Osteoblast (primary cell): ENCODE measurements at regions not wholly inside any gene's neighbourhood (a gene's known extent, or its start where the extent isn't known, plus 50 kb on each side); places are given as distances from the start of the nearest gene placed in this dataset.

Experiments
- DNase-seq: peaks from one replicate; pipeline ENCODE4 v3.0.0; 2011; ENCODE audit warnings: low spot score, mixed read lengths; ENCODE audit not compliant: insufficient read length; ENCODE audit errors: missing footprints
- H2AFZ ChIP-seq: 2 replicates; pipeline ENCODE4 v1.6.0; 2011; ENCODE audit warnings: mild to moderate bottlenecking, low read length
- H3K27ac ChIP-seq: 2 replicates; pipeline ENCODE4 v1.5.1; 2011; ENCODE audit warnings: mild to moderate bottlenecking, low read depth, low read length, moderate library complexity
- H3K27me3 ChIP-seq: 2 replicates; pipeline ENCODE4 v1.6.0; 2012; ENCODE audit warnings: mild to moderate bottlenecking, control low read depth, inconsistent platforms, low read length, moderate library complexity; ENCODE audit not compliant: insufficient read depth
- H3K36me3 ChIP-seq: 2 replicates; pipeline ENCODE4 v1.5.1; 2011; ENCODE audit warnings: mild to moderate bottlenecking, low read length, control low read depth, moderate library complexity; ENCODE audit not compliant: insufficient read depth
- H3K4me1 ChIP-seq: 2 replicates; pipeline ENCODE4 v1.5.1; 2011; ENCODE audit warnings: mild to moderate bottlenecking, low read length, control low read depth, moderate library complexity; ENCODE audit not compliant: insufficient read depth
- H3K4me2 ChIP-seq: 2 replicates; pipeline ENCODE4 v1.6.0; 2011; ENCODE audit warnings: mild to moderate bottlenecking, low read length; ENCODE audit not compliant: insufficient read depth
- H3K4me3 ChIP-seq: fragments of 200-600 bp; sonication (generic); 3 replicates; pipeline ENCODE4 v1.5.1; 2012; ENCODE audit warnings: mild to moderate bottlenecking, low read length, inconsistent platforms; ENCODE audit not compliant: insufficient read depth
- H3K79me2 ChIP-seq: 2 replicates; pipeline ENCODE4 v1.6.0; 2012; ENCODE audit warnings: mild to moderate bottlenecking, low read length, control low read depth, inconsistent platforms; ENCODE audit not compliant: insufficient read depth
- H3K9me3 ChIP-seq: 2 replicates; pipeline ENCODE4 v1.5.1; 2011; ENCODE audit warnings: low read depth, low read length, control low read depth
- H4K20me1 ChIP-seq: 2 replicates; pipeline ENCODE4 v1.6.0; 2012; ENCODE audit warnings: mild to moderate bottlenecking, low read length, control low read depth; ENCODE audit not compliant: insufficient read depth
- CTCF ChIP-seq: IDR thresholded peaks from 2 replicates; pipeline ENCODE4 v1.5.1; 2011; ENCODE audit warnings: mild to moderate bottlenecking, low read depth, low read length, moderate library complexity; ENCODE audit errors: extremely low read depth

DNA sequence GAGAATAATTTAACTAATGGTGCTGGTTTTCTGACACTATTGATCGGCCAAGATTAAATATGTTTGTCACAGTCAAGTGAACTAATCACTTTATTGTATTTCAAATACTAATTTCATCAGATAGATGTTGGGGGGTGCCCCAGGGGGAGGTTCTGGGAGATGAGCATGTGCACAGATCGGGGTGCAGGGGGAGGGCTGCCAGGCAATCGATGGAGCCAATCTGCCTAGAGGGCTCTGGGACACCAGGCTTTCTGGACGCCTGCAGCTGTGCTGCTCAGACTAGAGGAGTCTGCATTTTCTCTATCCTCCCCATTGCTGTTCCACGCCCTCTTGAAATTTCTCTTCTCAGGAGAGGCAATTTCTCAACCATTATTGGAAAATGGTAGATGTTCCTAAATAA is 100.0 kb upstream of the ALDH1B1 start:
- Histone ChIP-seq H2AFZ (no peak overlapping the region), H3K4me3 (no peak overlapping the region), H3K9me3 (no peaks in the 10 kb centered on the region), H3K4me2 (no peak overlapping the region), H3K27me3 (peaks cover 4% of the 10 kb centered on the region), H3K79me2 (no peaks in the 10 kb centered on the region), H4K20me1 (no peaks in the 10 kb centered on the region), H3K4me1 (no peaks in the 10 kb centered on the region), H3K27ac (no peak overlapping the region), H3K36me3 (no peaks in the 10 kb centered on the region)
- TF ChIP-seq CTCF = no peak
- no peak for DNase-seq

- H3K27me3 ChIP-seq = no peaks in the 10 kb centered on the region
- no peaks in the 10 kb centered on the region for H3K4me1 ChIP-seq
- no peak for TF ChIP-seq CTCF
- H3K79me2 ChIP-seq = no peaks in the 10 kb centered on the region
- no peak overlapping the region for H3K27ac ChIP-seq
- H3K36me3 ChIP-seq = no peaks in the 10 kb centered on the region
- H4K20me1 ChIP-seq = no peaks in the 10 kb centered on the region
- H3K9me3 ChIP-seq = no peaks in the 10 kb centered on the region
- no peak for DNase-seq
- no peak overlapping the region for H2AFZ ChIP-seq
- no peak overlapping the region for H3K4me2 ChIP-seq
- no peak overlapping the region for H3K4me3 ChIP-seq
These were observed 102.6 kb upstream of the ALDH1B1 start for GRCh38 chr9:38289866-38290245.

DNA sequence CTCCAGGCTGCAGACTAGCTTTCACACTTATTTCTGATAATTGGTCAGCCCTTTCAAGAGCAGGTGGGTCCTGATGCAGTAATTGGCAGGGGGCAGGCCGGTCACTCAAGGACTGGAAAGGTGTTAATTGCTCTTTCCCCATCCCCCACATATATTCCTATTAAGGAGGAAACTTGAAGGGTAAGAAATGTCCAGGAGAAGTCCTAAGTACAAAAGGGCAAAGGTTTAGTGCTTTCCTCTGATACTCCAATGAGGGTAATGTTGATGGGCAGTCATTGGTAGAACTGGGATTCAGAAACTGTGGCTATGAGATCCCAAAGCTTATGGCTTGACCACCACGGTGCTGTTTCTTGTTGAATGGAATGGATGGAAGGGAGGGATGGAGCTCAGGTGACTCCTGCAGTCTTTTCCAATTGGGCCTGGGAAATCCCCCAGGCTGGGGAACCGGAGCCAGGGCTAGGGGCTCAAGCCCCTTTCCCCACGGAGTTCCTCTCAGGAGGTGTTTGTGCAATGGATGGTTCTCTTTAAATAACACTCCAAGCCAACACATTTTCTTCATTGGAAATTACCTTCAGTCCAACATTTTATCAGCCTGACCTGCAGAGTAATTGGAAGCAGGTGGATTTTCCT is 103.2 kb upstream of the ALDH1B1 start:
- Histone ChIP-seq H3K27ac (no peak overlapping the region), H3K27me3 (no peaks in the 10 kb centered on the region), H3K4me3 (no peak overlapping the region), H3K36me3 (no peaks in the 10 kb centered on the region), H3K4me1 (no peaks in the 10 kb centered on the region), H3K4me2 (no peak overlapping the region), H2AFZ (no peak overlapping the region), H4K20me1 (no peaks in the 10 kb centered on the region), H3K79me2 (no peaks in the 10 kb centered on the region), H3K9me3 (no peaks in the 10 kb centered on the region)
- no peak for DNase-seq
- TF ChIP-seq CTCF = no peak

GRCh38 chr9:38288502-38288901 is 104.0 kb upstream of the ALDH1B1 start:
- H3K79me2 ChIP-seq = no peaks in the 10 kb centered on the region
- H3K4me3 ChIP-seq = no peak overlapping the region
- no peak for TF ChIP-seq CTCF
- DNase-seq = no peak
- no peaks in the 10 kb centered on the region for H3K27me3 ChIP-seq
- H2AFZ ChIP-seq = no peak overlapping the region
- no peaks in the 10 kb centered on the region for H3K36me3 ChIP-seq
- no peaks in the 10 kb centered on the region for H3K4me1 ChIP-seq
- no peaks in the 10 kb centered on the region for H4K20me1 ChIP-seq
- H3K9me3 ChIP-seq = no peaks in the 10 kb centered on the region
- H3K27ac ChIP-seq = no peak overlapping the region
- H3K4me2 ChIP-seq = no peak overlapping the region
